NOMO-1 treated with dmso at 0.1 percent for 144 hours (cell line): ENCODE measurements at regions not wholly inside any gene's neighbourhood (a gene's known extent, or its start where the extent isn't known, plus 50 kb on each side); places are given as distances from the start of the nearest gene placed in this dataset.
"Not testable (repeated sequence)": the region's sequence is repeated elsewhere in the genome, so short reads cannot be mapped to it uniquely, and the experiment has no call there.

ENCODE experiments used
- DNase-seq: peaks from one replicate; lab custom pipeline; 2025; ENCODE audit not compliant: unreplicated experiment; lab: John Stamatoyannopoulos, UW

GRCh38 chr18:39184176-39184575 is 1618.6 kb upstream of the CELF4 start:
- DNase-seq, result no peak

- DNase-seq, result no peak
These were observed 1612.6 kb upstream of the CELF4 start for GRCh38 chr18:39178166-39178565.

- DNase-seq, result no peak
These were observed 1607.3 kb upstream of the CELF4 start for GRCh38 chr18:39172695-39173421.

- no peak for DNase-seq
These were observed 1603.1 kb upstream of the CELF4 start for GRCh38 chr18:39168723-39169122.

GRCh38 chr18:39167990-39168389 is 1602.4 kb upstream of the CELF4 start:
- DNase-seq, result no peak

GRCh38 chr18:39166776-39167175 is 1601.2 kb upstream of the CELF4 start:
- DNase-seq, result no peak

GRCh38 chr18:39162013-39162827 is 1596.6 kb upstream of the CELF4 start:
- DNase-seq, result no peak

- DNase-seq, result no peak
These were observed 1583.7 kb upstream of the CELF4 start for GRCh38 chr18:39149211-39149806.

- DNase-seq, result no peak
These were observed 1568.7 kb upstream of the CELF4 start for GRCh38 chr18:39134255-39134654.

- not testable (repeated sequence) for DNase-seq
These were observed 1561.9 kb upstream of the CELF4 start for GRCh38 chr18:39127538-39127937.

GRCh38 chr18:39113790-39114189 is 1548.2 kb upstream of the CELF4 start:
- no peak for DNase-seq

GRCh38 chr18:39105104-39105503 is 1539.5 kb upstream of the CELF4 start:
- DNase-seq, result no peak

- no peak for DNase-seq
These were observed 1507.4 kb upstream of the CELF4 start for GRCh38 chr18:39072970-39073369.

- DNase-seq, result no peak
These were observed 1496.8 kb upstream of the CELF4 start for GRCh38 chr18:39062426-39062825.

GRCh38 chr18:39058386-39059000 is 1492.9 kb upstream of the CELF4 start:
- DNase-seq, result no peak

GRCh38 chr18:39057423-39058064 is 1491.9 kb upstream of the CELF4 start:
- no peak for DNase-seq

GRCh38 chr18:39053571-39053970 is 1488.0 kb upstream of the CELF4 start:
- DNase-seq, result no peak

GRCh38 chr18:39051013-39051412 is 1485.4 kb upstream of the CELF4 start:
- DNase-seq, result no peak

GRCh38 chr18:39039813-39040212 is 1474.2 kb upstream of the CELF4 start:
- DNase-seq, result no peak

- DNase-seq, result no peak
These were observed 1472.3 kb upstream of the CELF4 start for GRCh38 chr18:39037925-39038324.

- DNase-seq, result no peak
These were observed 1467.7 kb upstream of the CELF4 start for GRCh38 chr18:39033312-39033711.
